ENCODE measurements at regions not wholly inside any gene's neighbourhood (a gene's known extent, or its start where the extent isn't known, plus 50 kb on each side); places are given as distances from the start of the nearest gene placed in this dataset.

DNA sequence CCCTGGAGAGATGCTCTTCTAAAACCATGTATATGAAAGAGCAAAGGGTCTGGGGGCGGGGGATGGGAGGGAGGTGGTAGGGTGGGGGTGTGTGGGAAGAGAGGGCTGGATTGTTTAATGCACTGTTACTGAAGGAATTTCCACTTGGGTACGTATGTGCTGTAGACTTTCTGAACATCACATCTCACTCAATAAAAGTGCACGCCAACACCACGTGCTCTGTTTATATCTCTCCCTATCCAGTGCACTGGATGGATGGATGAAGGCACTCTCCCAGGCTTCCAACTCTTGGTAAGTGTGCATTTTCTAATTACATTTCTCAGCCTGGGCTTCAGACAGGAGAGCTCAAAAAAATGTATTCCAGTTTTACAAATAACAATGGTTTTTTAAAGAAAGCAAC, 184.3 kb upstream of the SIX2 start:
- no peaks in the 10 kb centered on the region for H3K9me3 ChIP-seq (ENCODE audit: low read depth, low read length, poor library complexity, severe bottlenecking)
- TF ChIP-seq EZH2 (IDR thresholded peaks at IDR 0.05; ENCODE audit: borderline replicate concordance, low read depth, low read length, poor library complexity, severe bottlenecking) (no peak), CTCF (conservative IDR thresholded peaks at IDR 0.05; ENCODE audit: low read depth, low read length) (no peak)
- intact Hi-C loops (cut with micrococcal nuclease; ENCODE audit: unreplicated experiment), result no loop called here
- H3K4me3 ChIP-seq (ENCODE audit: low read depth, low read length, poor library complexity, severe bottlenecking), result no peak overlapping the region
- H3K4me1 ChIP-seq (ENCODE audit: insufficient read depth, low read length, poor library complexity, severe bottlenecking), result no peaks in the 10 kb centered on the region
- DNase-seq (ENCODE audit: low spot score), result no peak
- H3K36me3 ChIP-seq (ENCODE audit: insufficient read depth, low read length, poor library complexity, severe bottlenecking), result no peaks in the 10 kb centered on the region
- H3K27ac ChIP-seq (ENCODE audit: low read depth, low read length, poor library complexity, severe bottlenecking), result no peak overlapping the region
- ChIA-PET POLR2A (ENCODE audit: low non-redundant PET) (no interaction called here), CTCF (no interaction called here)
- peaks cover 22% of the 10 kb centered on the region for H3K27me3 ChIP-seq (replicated peaks; ENCODE audit: insufficient read depth, low read depth, low read length, poor library complexity)
- no TSS peak for BruUV-seq (replicated peaks)

DNA sequence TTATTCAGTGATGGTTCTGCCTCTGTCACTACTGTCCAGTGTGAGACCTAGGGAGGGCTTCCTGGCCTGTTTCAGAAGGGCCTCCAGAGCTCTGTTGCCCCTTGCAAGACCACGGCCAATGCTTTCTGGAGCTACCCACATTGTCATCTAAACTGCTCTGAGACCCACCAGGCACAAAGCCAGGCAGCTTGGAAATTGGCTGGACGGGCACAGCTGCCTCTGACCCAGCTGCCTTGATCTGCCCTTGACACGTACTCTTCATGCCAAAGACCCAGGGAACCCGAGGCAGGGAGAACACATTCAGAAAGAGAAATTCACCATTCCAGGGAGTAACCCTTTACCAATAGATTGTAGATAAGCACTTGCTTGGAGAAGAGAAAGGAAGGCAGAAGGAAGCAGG, 183.7 kb upstream of the SIX2 start:
- POLR2A ChIA-PET (ENCODE audit: low non-redundant PET), result no interaction called here
- BruUV-seq (replicated peaks), result no TSS peak
- intact Hi-C loops (cut with micrococcal nuclease; ENCODE audit: unreplicated experiment), result no loop called here
- Histone ChIP-seq H3K4me3 (ENCODE audit: low read depth, low read length, poor library complexity, severe bottlenecking) (no peak overlapping the region), H3K36me3 (ENCODE audit: insufficient read depth, low read length, poor library complexity, severe bottlenecking) (no peaks in the 10 kb centered on the region), H3K27ac (ENCODE audit: low read depth, low read length, poor library complexity, severe bottlenecking) (no peak overlapping the region), H3K4me1 (ENCODE audit: insufficient read depth, low read length, poor library complexity, severe bottlenecking) (no peaks in the 10 kb centered on the region), H3K27me3 (replicated peaks; ENCODE audit: insufficient read depth, low read depth, low read length, poor library complexity) (peaks cover 22% of the 10 kb centered on the region), H3K9me3 (ENCODE audit: low read depth, low read length, poor library complexity, severe bottlenecking) (no peaks in the 10 kb centered on the region)
- TF ChIP-seq CTCF (conservative IDR thresholded peaks at IDR 0.05; ENCODE audit: low read depth, low read length), result no peak
- TF ChIP-seq EZH2 (IDR thresholded peaks at IDR 0.05; ENCODE audit: borderline replicate concordance, low read depth, low read length, poor library complexity, severe bottlenecking), result no peak
- CTCF ChIA-PET, result no interaction called here
- DNase-seq (ENCODE audit: low spot score), result no peak

GRCh38 chr2:45192481-45192880, 183.2 kb upstream of the SIX2 start:
- POLR2A ChIA-PET (ENCODE audit: low non-redundant PET), result no interaction called here
- no peaks in the 10 kb centered on the region for H3K36me3 ChIP-seq (ENCODE audit: insufficient read depth, low read length, poor library complexity, severe bottlenecking)
- BruUV-seq (replicated peaks), result no TSS peak
- no peak overlapping the region for H3K27ac ChIP-seq (ENCODE audit: low read depth, low read length, poor library complexity, severe bottlenecking)
- no peak for DNase-seq (ENCODE audit: low spot score)
- no peaks in the 10 kb centered on the region for H3K4me1 ChIP-seq (ENCODE audit: insufficient read depth, low read length, poor library complexity, severe bottlenecking)
- intact Hi-C loops (cut with micrococcal nuclease; ENCODE audit: unreplicated experiment), result no loop called here
- no peak overlapping the region for H3K4me3 ChIP-seq (ENCODE audit: low read depth, low read length, poor library complexity, severe bottlenecking)
- H3K27me3 ChIP-seq (replicated peaks; ENCODE audit: insufficient read depth, low read depth, low read length, poor library complexity), result peaks cover 22% of the 10 kb centered on the region
- TF ChIP-seq CTCF (conservative IDR thresholded peaks at IDR 0.05; ENCODE audit: low read depth, low read length), result no peak
- no peak for TF ChIP-seq EZH2 (IDR thresholded peaks at IDR 0.05; ENCODE audit: borderline replicate concordance, low read depth, low read length, poor library complexity, severe bottlenecking)
- H3K9me3 ChIP-seq (ENCODE audit: low read depth, low read length, poor library complexity, severe bottlenecking), result no peaks in the 10 kb centered on the region
- CTCF ChIA-PET, result no interaction called here

Data from A673 (cell line).